Esophagus squamous epithelium (tissue), 4 donors: ENCODE measurements at regions not wholly inside any gene's neighbourhood (a gene's known extent, or its start where the extent isn't known, plus 50 kb on each side); places are given as distances from the start of the nearest gene placed in this dataset.

Source experiments
- POLR2A ChIP-seq, 4 donors: fragments of 450-650 bp; IDR thresholded peaks; one replicate each; pipeline ENCODE4 v1.6.1; 2017; ENCODE audit warnings: antibody characterized with exemption in 4 of 4, mild to moderate bottlenecking in 4 of 4, moderate library complexity in 3 of 4
- TF ChIP-seq, protein P1 (sequence below), 6 experiments: fragments of 450-650 bp in 4 of 6; fragments of 200-600 bp in 2 of 6; sonication (generic) in 2 of 6; IDR thresholded peaks; one replicate each; pipeline ENCODE4 v1.5.1; 2016 to 2019; ENCODE audit warnings: antibody characterized with exemption in 6 of 6, mild to moderate bottlenecking in 4 of 6, moderate library complexity in 4 of 6

DNA sequence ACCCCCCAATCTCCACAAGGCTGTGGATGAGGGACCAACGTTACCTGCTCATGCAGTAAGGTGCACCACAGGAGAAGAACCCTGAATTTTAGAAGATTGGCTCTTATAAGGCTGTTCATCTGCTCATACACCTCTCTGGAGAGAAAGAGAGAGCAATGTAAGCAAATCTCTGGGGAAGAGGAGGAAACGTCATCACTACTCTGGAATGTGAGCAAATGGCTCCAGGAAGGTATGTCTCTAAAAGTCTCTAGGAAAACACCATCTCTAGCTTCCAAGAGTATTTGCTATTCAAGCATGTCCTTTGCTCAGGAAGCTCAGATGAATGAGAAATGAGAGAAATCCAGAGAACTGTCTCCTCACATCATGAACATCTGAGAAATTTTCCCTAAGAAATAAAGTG is 235.4 kb downstream of the TBL1XR1 start:
- TF ChIP-seq, protein P1, sequence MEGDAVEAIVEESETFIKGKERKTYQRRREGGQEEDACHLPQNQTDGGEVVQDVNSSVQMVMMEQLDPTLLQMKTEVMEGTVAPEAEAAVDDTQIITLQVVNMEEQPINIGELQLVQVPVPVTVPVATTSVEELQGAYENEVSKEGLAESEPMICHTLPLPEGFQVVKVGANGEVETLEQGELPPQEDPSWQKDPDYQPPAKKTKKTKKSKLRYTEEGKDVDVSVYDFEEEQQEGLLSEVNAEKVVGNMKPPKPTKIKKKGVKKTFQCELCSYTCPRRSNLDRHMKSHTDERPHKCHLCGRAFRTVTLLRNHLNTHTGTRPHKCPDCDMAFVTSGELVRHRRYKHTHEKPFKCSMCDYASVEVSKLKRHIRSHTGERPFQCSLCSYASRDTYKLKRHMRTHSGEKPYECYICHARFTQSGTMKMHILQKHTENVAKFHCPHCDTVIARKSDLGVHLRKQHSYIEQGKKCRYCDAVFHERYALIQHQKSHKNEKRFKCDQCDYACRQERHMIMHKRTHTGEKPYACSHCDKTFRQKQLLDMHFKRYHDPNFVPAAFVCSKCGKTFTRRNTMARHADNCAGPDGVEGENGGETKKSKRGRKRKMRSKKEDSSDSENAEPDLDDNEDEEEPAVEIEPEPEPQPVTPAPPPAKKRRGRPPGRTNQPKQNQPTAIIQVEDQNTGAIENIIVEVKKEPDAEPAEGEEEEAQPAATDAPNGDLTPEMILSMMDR (IDR thresholded peaks at IDR 0.05) = no peak
- no peak for TF ChIP-seq POLR2A (IDR thresholded peaks at IDR 0.05)
